ENCODE measurements at regions not wholly inside any gene's neighbourhood (a gene's known extent, or its start where the extent isn't known, plus 50 kb on each side); places are given as distances from the start of the nearest gene placed in this dataset.

DNA sequence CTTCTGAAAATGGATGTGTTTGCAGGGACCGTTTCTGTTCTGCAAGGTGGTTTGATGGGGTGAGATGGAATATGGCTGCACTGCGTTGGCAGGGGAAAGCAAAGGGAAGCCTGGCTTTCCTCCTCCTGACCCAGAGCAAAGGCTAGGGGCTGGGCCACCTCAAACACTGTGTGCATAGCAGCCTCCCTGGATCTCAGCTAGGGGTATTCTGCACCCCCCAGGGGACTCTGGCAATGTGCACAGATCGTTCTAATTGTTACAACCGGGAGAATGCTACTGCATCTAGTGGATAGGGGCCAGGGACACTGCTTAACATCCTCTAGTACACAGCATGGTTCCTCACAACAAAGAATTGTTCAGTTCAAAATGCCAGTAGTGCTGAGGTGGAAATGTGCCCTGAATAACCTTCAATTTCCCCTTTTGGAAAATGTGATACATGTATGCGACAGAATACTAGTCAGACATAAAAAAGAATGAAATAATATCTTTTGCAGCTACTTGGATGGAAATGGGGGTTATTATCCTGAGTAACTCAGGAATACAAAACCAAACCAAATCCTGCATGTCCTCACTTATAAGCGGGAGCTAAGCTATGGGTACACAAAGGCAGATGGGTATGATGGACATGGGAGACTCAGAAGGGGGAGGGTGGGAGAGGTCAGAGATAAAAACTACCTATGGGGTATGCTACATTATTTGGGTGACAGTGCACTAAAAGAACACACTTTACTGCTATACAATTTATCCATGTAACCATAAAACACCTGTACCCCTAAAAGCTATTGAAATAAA, 671.2 kb downstream of the UQCRFS1 start:
- TF ChIP-seq, protein P1, sequence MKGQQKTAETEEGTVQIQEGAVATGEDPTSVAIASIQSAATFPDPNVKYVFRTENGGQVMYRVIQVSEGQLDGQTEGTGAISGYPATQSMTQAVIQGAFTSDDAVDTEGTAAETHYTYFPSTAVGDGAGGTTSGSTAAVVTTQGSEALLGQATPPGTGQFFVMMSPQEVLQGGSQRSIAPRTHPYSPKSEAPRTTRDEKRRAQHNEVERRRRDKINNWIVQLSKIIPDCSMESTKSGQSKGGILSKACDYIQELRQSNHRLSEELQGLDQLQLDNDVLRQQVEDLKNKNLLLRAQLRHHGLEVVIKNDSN (IDR thresholded peaks at IDR 0.05): no peak
- TF ChIP-seq, protein P2, sequence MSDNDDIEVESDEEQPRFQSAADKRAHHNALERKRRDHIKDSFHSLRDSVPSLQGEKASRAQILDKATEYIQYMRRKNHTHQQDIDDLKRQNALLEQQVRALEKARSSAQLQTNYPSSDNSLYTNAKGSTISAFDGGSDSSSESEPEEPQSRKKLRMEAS (IDR thresholded peaks at IDR 0.05): no peak
- no peak for TF ChIP-seq EP300 (IDR thresholded peaks at IDR 0.05; ENCODE audit: borderline replicate concordance)
- TF ChIP-seq CREB1 (IDR thresholded peaks at IDR 0.05; ENCODE audit: low read depth): no peak
- TF ChIP-seq, protein P3, sequence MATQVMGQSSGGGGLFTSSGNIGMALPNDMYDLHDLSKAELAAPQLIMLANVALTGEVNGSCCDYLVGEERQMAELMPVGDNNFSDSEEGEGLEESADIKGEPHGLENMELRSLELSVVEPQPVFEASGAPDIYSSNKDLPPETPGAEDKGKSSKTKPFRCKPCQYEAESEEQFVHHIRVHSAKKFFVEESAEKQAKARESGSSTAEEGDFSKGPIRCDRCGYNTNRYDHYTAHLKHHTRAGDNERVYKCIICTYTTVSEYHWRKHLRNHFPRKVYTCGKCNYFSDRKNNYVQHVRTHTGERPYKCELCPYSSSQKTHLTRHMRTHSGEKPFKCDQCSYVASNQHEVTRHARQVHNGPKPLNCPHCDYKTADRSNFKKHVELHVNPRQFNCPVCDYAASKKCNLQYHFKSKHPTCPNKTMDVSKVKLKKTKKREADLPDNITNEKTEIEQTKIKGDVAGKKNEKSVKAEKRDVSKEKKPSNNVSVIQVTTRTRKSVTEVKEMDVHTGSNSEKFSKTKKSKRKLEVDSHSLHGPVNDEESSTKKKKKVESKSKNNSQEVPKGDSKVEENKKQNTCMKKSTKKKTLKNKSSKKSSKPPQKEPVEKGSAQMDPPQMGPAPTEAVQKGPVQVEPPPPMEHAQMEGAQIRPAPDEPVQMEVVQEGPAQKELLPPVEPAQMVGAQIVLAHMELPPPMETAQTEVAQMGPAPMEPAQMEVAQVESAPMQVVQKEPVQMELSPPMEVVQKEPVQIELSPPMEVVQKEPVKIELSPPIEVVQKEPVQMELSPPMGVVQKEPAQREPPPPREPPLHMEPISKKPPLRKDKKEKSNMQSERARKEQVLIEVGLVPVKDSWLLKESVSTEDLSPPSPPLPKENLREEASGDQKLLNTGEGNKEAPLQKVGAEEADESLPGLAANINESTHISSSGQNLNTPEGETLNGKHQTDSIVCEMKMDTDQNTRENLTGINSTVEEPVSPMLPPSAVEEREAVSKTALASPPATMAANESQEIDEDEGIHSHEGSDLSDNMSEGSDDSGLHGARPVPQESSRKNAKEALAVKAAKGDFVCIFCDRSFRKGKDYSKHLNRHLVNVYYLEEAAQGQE (IDR thresholded peaks at IDR 0.05; ENCODE audit: low read depth): no peak
- TF ChIP-seq RAD21 (IDR thresholded peaks at IDR 0.05; ENCODE audit: low read depth): no peak

DNA sequence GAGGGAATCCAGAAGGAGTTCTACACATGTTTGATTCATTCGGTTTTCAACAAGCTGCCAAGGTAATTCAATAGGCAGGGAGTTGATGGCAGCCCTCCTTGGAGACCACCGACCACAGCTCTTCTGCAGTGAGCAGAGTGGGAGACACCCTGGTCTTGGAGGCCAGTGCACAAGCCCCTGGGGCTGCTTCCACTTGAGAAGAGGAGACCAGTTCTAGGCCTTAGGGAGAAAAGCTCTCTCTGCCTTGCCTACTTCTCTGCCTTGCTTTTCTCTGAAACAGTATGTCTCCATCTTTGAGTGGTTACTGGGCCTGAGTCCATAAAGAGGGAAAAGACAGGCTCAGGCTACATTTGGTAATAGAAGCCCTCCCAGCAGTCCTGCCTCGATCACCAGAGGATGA, 671.9 kb downstream of the UQCRFS1 start:
- TF ChIP-seq, protein P2 (IDR thresholded peaks at IDR 0.05): no peak
- TF ChIP-seq TAF1 (IDR thresholded peaks at IDR 0.05; ENCODE audit: low read depth) (no peak), EGR1 (IDR thresholded peaks at IDR 0.05) (no peak)

DNA sequence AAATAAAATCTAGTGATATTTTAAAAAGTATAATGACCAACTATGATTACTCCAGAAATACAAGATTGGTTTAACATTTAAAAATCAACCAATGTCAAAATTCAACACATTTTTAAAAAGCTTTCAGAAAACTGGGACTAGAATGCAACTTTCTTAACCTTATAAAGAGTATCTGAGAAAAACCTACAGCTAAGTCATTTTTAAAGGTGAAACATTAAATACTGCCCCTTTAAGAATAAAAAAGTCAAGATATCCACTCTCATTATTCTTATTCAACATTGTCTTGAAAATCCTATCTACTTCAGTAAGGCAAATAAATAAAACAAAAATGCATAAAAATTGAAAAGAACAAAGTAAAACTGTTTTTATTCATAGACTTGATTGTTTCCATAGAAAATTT, 673.2 kb downstream of the UQCRFS1 start:
- TF ChIP-seq NFIC (IDR thresholded peaks at IDR 0.05) (no peak), TCF12 (IDR thresholded peaks at IDR 0.05; ENCODE audit: low read depth) (no peak)
- TF ChIP-seq, protein P3 (IDR thresholded peaks at IDR 0.05; ENCODE audit: low read depth): no peak

DNA sequence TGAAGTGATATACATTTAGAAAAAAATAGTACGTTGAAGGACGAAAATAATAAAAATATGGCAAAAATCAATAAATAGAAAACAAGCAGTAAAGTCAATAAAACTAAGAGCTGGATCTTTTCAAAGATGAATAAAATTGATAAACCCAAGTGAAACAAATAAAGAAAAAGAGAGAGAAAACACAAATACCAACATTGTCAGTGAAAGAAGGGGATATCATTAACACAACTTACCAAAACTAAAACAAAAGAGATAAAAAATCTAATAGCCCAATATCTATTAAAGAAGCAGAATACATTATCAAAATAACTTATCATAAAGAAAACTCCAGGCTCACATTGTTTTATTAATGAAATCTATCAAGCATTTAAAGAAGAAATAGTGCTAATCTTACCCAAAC, 675.1 kb downstream of the UQCRFS1 start:
- TF ChIP-seq TEAD4 (IDR thresholded peaks at IDR 0.05) (no peak), CEBPB (IDR thresholded peaks at IDR 0.05) (no peak), ZBTB7A (IDR thresholded peaks at IDR 0.05; ENCODE audit: low read depth) (no peak), RAD21 (IDR thresholded peaks at IDR 0.05; ENCODE audit: low read depth) (no peak), TCF12 (IDR thresholded peaks at IDR 0.05; ENCODE audit: low read depth) (no peak), NFIC (IDR thresholded peaks at IDR 0.05) (no peak), EP300 (IDR thresholded peaks at IDR 0.05; ENCODE audit: borderline replicate concordance) (no peak)
- TF ChIP-seq, protein P2 (IDR thresholded peaks at IDR 0.05): no peak
- TF ChIP-seq, protein P1 (IDR thresholded peaks at IDR 0.05): no peak

DNA sequence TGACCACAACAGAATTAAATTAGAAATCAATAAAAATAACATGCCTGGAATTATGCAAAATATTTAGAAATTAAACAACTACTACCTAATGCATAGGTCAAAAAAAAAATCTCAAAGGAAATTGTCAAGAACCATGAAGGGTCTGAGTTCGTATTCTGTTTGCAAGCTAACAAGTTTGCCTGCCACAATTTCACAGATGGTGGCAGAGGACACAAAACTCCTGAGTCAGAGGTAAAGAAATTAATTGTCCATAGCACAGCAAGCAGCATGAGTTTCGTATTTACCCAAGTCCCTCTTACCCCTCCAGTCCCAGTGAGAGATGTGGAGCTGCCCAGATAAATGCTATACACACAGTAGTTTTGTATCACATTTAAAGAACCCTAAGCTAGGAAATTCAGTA, 675.9 kb downstream of the UQCRFS1 start:
- no peak for TF ChIP-seq EGR1 (IDR thresholded peaks at IDR 0.05)
- TF ChIP-seq TCF12 (IDR thresholded peaks at IDR 0.05; ENCODE audit: low read depth): no peak
- TF ChIP-seq ZBTB7A (IDR thresholded peaks at IDR 0.05; ENCODE audit: low read depth): no peak
- TF ChIP-seq TAF1 (IDR thresholded peaks at IDR 0.05; ENCODE audit: low read depth): no peak
- TF ChIP-seq, protein P1 (IDR thresholded peaks at IDR 0.05): no peak
- TF ChIP-seq NFIC (IDR thresholded peaks at IDR 0.05): no peak
- no peak for TF ChIP-seq RAD21 (IDR thresholded peaks at IDR 0.05; ENCODE audit: low read depth)
- no peak for TF ChIP-seq TEAD4 (IDR thresholded peaks at IDR 0.05)
- TF ChIP-seq YY1 (IDR thresholded peaks at IDR 0.05; ENCODE audit: low read depth): no peak
- no peak for TF ChIP-seq CEBPB (IDR thresholded peaks at IDR 0.05)
- TF ChIP-seq, protein P3 (IDR thresholded peaks at IDR 0.05; ENCODE audit: low read depth): no peak
- TF ChIP-seq FOXM1 (IDR thresholded peaks at IDR 0.05; ENCODE audit: borderline replicate concordance, low read depth): no peak
- TF ChIP-seq, protein P2 (IDR thresholded peaks at IDR 0.05): no peak
- TF ChIP-seq EP300 (IDR thresholded peaks at IDR 0.05; ENCODE audit: borderline replicate concordance): no peak
- TF ChIP-seq CREB1 (IDR thresholded peaks at IDR 0.05; ENCODE audit: low read depth): no peak

All from Ishikawa (cell line).